ENCODE measurements at regions not wholly inside any gene's neighbourhood (a gene's known extent, or its start where the extent isn't known, plus 50 kb on each side); places are given as distances from the start of the nearest gene placed in this dataset.
"Not testable (repeated sequence)": the region's sequence is repeated elsewhere in the genome, so short reads cannot be mapped to it uniquely, and the experiment has no call there.

DNA sequence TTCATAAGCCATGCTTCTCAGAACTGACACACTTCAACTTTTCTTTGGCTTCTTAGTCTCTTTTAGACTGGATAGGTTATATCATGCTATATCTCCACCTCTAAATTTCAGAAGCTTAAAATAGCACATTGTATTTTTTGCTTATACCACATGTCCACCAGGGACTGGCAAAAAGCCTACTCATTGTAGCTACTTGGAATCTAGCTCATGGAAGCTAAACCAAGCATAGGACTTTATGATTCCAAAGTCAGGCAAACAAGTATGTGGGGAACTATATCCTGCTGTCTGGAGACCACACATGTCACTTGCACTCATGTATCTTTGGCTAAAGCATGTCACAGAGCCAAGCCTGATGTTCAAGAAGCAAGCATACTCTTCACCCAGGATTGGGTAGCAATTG, 245.0 kb upstream of the RASGRP1 start:
- DNase-seq: no peak
- Histone ChIP-seq H3K36me3 (ENCODE audit: control insufficient read depth in 4 of 4, insufficient read depth in 4 of 4, low read length in 4 of 4) (no peaks in the 10 kb centered on the region), H3K27ac (ENCODE audit: low read depth in 1 of 2, low read length in 1 of 2) (no peak overlapping the region), H3K9ac (ENCODE audit: insufficient read depth in 1 of 2, low read length in 2 of 2) (no peak overlapping the region), H3K27me3 (ENCODE audit: control insufficient read depth in 3 of 3, insufficient read depth in 3 of 3, low read length in 2 of 3) (no peaks in the 10 kb centered on the region), H3K4me1 (ENCODE audit: control insufficient read depth in 5 of 5, insufficient read depth in 5 of 5, low read length in 5 of 5) (peaks cover 0 to 2% (median 0%) of the 10 kb centered on the region in 5 donors), H3K4me3 (no peak overlapping the region), H3K9me3 (ENCODE audit: control insufficient read depth in 4 of 4, insufficient read depth in 3 of 4, low read length in 3 of 4) (peaks cover 0 to 2% (median 0%) of the 10 kb centered on the region in 4 donors)
- TF ChIP-seq, protein P1, sequence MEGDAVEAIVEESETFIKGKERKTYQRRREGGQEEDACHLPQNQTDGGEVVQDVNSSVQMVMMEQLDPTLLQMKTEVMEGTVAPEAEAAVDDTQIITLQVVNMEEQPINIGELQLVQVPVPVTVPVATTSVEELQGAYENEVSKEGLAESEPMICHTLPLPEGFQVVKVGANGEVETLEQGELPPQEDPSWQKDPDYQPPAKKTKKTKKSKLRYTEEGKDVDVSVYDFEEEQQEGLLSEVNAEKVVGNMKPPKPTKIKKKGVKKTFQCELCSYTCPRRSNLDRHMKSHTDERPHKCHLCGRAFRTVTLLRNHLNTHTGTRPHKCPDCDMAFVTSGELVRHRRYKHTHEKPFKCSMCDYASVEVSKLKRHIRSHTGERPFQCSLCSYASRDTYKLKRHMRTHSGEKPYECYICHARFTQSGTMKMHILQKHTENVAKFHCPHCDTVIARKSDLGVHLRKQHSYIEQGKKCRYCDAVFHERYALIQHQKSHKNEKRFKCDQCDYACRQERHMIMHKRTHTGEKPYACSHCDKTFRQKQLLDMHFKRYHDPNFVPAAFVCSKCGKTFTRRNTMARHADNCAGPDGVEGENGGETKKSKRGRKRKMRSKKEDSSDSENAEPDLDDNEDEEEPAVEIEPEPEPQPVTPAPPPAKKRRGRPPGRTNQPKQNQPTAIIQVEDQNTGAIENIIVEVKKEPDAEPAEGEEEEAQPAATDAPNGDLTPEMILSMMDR (IDR thresholded peaks at IDR 0.05; ENCODE audit: control extremely low read depth, extremely low read depth): no peak
- no peak for ATAC-seq (ENCODE audit: insufficient read depth, low FRiP score)

DNA sequence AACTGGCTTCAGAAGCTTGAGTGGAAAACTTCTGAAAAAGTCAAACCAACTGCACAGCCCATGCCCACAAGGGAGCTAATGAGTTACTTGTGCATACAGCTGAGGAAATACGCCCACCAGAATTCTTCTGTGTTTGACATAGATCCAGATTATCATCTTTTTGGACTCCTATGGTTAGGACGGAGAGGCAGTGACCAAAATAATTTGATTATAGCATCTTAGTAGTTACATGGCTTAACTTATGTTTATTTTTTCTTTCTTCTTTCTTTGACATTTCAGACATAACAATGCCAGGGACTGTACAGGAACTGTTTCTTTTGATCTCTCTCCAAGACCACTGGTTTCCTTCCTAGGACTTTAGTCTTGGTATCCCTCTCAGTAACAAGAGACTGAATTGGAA, 246.1 kb upstream of the RASGRP1 start:
- no peaks in the 10 kb centered on the region for H3K9me3 ChIP-seq (ENCODE audit: control insufficient read depth in 4 of 4, insufficient read depth in 3 of 4, low read length in 3 of 4)
- H3K9ac ChIP-seq (ENCODE audit: insufficient read depth in 1 of 2, low read length in 2 of 2): no peak overlapping the region
- H3K36me3 ChIP-seq (ENCODE audit: control insufficient read depth in 4 of 4, insufficient read depth in 4 of 4, low read length in 4 of 4): no peaks in the 10 kb centered on the region
- ATAC-seq (ENCODE audit: insufficient read depth, low FRiP score) (no peak), DNase-seq (no peak)
- TF ChIP-seq, protein P1 (IDR thresholded peaks at IDR 0.05; ENCODE audit: control extremely low read depth, extremely low read depth): no peak
- no peak overlapping the region for H3K4me3 ChIP-seq
- WGBS, 2 donors: 62 to 80% methylated on average over 2 of the region's 2 CpGs
- H3K4me1 ChIP-seq (ENCODE audit: control insufficient read depth in 5 of 5, insufficient read depth in 5 of 5, low read length in 5 of 5): peaks cover 0 to 2% (median 0%) of the 10 kb centered on the region in 5 donors
- no peaks in the 10 kb centered on the region for H3K27me3 ChIP-seq (ENCODE audit: control insufficient read depth in 3 of 3, insufficient read depth in 3 of 3, low read length in 2 of 3)
- no peak overlapping the region for H3K27ac ChIP-seq (ENCODE audit: low read depth in 1 of 2, low read length in 1 of 2)

DNA sequence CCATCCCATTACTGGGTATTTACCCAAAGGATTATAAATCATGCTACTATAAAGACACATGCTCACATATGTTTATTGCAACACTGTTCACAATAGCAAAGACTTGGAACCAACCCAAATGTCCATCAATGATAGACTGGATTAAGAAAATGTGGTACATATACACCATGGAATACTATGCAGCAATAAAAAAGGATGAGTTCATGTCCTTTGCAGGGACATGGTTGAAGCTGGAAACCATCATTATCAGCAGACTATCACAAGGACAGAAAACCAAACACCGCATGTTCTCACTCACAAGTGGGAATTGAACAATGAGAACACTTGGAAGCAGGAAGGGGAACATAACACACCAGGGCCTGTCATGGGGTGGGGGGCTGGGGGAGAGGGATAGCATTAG, 249.6 kb upstream of the RASGRP1 start:
- H3K27me3 ChIP-seq (ENCODE audit: control insufficient read depth in 3 of 3, insufficient read depth in 3 of 3, low read length in 2 of 3); H3K9me3 ChIP-seq (ENCODE audit: control insufficient read depth in 4 of 4, insufficient read depth in 3 of 4, low read length in 3 of 4); H3K27ac ChIP-seq (ENCODE audit: low read depth in 1 of 2, low read length in 1 of 2); ATAC-seq (ENCODE audit: insufficient read depth, low FRiP score); H3K4me3 ChIP-seq; H3K9ac ChIP-seq (ENCODE audit: insufficient read depth in 1 of 2, low read length in 2 of 2); H3K36me3 ChIP-seq (ENCODE audit: control insufficient read depth in 4 of 4, insufficient read depth in 4 of 4, low read length in 4 of 4); DNase-seq: not testable (repeated sequence)
- WGBS, 2 donors: 92 to 93% methylated on average over 1 of the region's 1 CpG
- H3K4me1 ChIP-seq (ENCODE audit: control insufficient read depth in 5 of 5, insufficient read depth in 5 of 5, low read length in 5 of 5): peaks cover 0 to 17% (median 0%) of the 10 kb centered on the region in 5 donors

DNA sequence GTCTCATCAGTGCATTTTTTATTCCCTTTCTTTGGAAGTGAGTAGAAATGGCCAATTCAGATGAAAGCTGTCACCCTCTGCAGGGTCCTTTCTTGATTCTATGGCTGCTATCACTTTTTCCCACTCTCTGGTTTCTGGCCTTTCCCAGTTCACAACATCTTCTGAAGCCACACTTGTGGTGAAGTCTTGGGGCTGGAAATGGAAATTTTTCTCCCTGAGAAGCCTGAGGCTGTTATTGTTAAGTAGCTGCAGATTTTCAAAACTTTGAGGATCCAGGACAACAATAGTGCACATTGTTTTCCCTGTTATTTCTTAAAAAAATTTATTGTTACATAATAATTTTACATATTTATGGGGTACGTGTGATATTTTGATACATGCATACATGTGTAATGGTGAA, 250.3 kb upstream of the RASGRP1 start:
- WGBS, 2 donors: 92 to 93% methylated on average over 1 of the region's 1 CpG
- no peaks in the 10 kb centered on the region for H3K9me3 ChIP-seq (ENCODE audit: control insufficient read depth in 4 of 4, insufficient read depth in 3 of 4, low read length in 3 of 4)
- H3K27ac ChIP-seq (ENCODE audit: low read depth in 1 of 2, low read length in 1 of 2): no peak overlapping the region
- no peak for DNase-seq
- no peaks in the 10 kb centered on the region for H3K36me3 ChIP-seq (ENCODE audit: control insufficient read depth in 4 of 4, insufficient read depth in 4 of 4, low read length in 4 of 4)
- ATAC-seq (ENCODE audit: insufficient read depth, low FRiP score): no peak
- TF ChIP-seq, protein P1 (IDR thresholded peaks at IDR 0.05; ENCODE audit: control extremely low read depth, extremely low read depth): no peak
- H3K4me3 ChIP-seq: no peak overlapping the region
- peaks cover 0 to 23% (median 0%) of the 10 kb centered on the region in 5 donors for H3K4me1 ChIP-seq (ENCODE audit: control insufficient read depth in 5 of 5, insufficient read depth in 5 of 5, low read length in 5 of 5)
- H3K9ac ChIP-seq (ENCODE audit: insufficient read depth in 1 of 2, low read length in 2 of 2): no peak overlapping the region
- no peaks in the 10 kb centered on the region for H3K27me3 ChIP-seq (ENCODE audit: control insufficient read depth in 3 of 3, insufficient read depth in 3 of 3, low read length in 2 of 3)
